ENCODE measurements at regions not wholly inside any gene's neighbourhood (a gene's known extent, or its start where the extent isn't known, plus 50 kb on each side); places are given as distances from the start of the nearest gene placed in this dataset.

DNA sequence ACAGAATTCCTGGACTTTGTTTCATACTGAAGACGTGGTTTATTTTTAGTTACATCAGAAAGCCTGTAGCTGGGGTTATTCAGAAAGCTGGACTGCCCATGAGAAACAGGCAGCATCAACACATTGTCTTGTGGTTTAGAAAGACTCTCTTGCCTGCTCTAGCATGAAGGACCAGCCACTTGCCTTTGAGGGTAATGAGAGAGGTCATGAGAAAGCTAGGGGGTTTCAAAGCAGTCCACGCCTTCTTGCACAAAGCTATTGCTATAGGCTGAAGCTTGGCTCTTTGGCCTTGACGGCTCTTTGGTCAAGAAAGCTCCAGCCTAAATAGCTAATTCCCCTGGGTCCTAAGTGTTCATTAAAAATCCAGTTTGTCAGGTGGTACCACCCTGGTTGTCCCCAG is 208.1 kb downstream of the PRDM2 start:
- TF ChIP-seq POLR2A (IDR thresholded peaks at IDR 0.05) (no peak), CTCF (IDR thresholded peaks at IDR 0.05) (no peak)

Data from lower leg skin (tissue), 3 donors.